Kidney capillary endothelial cell (primary cell): ENCODE measurements at regions not wholly inside any gene's neighbourhood (a gene's known extent, or its start where the extent isn't known, plus 50 kb on each side); places are given as distances from the start of the nearest gene placed in this dataset.

Source experiments
- DNase-seq: peaks from one replicate; pipeline ENCODE4 v3.0.0-alpha.2; 2018; ENCODE audit warnings: low spot score

DNA sequence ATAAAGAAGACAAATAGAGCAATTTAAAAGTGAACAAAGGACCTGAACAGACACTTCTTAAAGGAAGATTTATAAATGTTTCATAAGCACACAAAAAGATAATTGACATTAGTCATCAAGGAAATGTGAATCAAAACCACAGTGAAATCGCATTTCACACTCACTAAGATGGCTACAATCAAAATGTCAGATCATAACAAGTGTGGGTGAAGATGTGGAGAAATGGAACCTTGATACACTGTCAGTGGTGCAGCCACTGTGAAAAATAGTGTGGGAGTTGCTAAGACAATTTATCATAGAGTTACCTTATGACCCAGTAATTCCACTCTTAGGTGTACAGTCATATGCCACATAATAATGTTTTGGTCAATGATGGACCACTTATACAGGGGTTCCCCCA lies 54.5 kb upstream of the HTR4 start:
- no peak for DNase-seq

DNA sequence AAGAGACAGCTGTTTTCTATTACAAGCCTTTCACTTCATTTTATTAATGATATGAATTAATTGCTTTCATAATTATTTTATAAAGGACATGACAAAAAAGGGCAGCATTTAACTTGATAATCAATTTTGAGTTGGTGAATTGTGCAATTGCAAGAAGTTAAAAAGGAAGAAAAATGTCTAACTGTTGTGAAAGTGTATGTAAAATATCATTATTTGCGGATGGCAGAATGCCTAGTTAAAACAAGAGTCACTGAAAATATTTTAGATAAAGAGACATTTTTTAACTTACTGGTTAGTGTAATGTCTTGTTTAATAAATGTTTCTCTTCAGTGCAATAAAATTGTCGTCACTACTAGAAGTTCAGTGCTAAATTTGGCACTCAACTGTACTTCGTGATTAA lies 57.6 kb upstream of the HTR4 start:
- no peak for DNase-seq

- DNase-seq, result no peak
Measured at GRCh38 chr5:148713735-148714508, 59.6 kb upstream of the HTR4 start.

DNA sequence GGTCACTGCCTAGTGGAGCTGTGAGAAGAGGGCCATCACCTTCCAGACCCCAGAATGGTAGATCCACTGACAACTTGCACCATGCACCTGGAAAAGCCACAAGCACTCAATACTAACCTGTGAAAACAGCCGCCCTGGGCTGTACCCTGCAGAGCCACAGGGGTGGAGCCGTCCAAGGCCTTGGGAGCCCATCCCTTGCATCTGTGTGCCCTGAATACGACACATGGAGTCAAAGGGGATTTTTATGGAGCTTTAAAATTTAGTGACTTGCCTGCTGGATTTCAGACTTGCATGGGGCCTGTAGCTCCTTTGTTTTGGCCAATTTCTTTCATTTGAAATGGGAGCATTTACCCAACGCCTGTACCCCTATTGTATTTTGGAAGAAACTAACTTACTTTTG lies 62.4 kb upstream of the HTR4 start:
- no peak for DNase-seq

DNA sequence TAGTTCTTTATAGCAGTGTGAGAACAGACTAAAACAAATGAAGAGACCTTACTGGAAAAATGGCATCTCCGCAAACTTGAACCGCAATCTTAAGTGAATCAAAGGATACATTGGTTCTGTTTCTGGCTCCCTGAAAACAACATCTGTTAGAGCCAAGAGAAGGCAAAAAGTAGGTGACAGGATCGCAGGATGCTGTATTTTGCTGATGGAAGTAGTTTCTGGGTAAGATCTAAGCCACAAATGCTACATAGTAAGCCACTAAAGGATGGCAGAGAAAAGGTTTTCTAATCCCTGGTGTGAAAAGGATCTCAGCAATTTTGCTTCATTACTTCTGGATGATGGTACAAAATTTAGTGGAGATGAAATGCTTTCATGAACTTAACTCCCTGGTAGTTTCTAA lies 63.3 kb upstream of the HTR4 start:
- DNase-seq, result no peak

DNA sequence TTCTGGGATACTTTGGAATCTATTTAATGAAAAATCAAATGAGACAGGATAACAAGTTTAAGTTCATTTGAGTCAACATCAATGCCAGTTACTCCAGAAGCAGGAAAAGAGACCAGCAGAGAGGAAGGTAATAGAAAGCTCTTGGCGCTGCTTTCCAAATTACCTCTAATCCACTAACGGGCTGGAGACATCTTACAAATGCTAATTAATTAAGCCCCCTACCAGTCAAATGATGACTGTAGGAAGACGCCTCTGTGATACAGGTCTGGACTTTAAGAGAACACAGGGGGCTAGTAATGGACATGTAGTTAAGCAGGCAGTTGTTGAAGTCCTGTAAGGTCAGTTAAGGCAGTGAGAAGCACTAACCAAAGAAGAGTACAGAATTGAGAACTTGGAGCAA lies 65.3 kb upstream of the HTR4 start:
- DNase-seq, result no peak

- DNase-seq, result no peak
Measured at GRCh38 chr5:148720257-148720656, 65.9 kb upstream of the HTR4 start.

DNA sequence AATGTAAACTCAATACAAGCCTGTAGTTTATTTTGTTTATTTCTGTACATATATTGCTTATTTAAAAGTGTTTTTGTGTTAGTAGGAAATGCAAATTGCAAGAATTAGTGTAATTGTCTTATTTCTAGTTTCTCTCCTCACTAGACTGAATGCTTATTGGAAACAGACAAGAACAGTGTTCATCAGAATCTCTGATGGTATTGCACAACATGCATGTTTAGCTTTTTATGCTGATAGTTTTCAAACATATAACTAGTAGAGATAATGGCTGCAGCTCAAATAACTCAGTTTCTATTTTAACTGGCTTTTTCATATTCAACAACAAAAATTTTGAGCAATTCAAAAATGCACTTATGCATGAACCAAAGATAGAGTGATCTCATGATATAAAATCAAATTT lies 68.8 kb upstream of the HTR4 start:
- no peak for DNase-seq

DNA sequence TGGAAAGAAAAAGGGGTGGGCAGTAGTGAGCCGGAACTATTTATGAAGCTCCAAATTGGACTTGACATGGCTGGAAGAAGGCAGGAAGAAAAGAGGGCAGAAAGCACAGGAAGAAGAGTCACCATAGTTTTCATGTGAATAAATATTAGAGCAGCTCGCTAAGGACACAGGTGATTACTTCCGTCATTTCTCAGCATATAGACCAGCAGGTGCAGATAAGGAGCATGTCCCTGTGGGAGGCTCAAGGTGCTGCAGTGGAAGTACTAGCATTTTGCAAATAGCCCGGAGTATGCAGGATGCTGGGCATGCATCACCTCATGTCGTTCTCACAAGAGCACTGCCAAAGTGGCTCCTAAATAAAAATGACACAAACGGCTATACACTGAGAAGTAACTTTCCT lies 71.3 kb upstream of the HTR4 start:
- DNase-seq, result no peak

DNA sequence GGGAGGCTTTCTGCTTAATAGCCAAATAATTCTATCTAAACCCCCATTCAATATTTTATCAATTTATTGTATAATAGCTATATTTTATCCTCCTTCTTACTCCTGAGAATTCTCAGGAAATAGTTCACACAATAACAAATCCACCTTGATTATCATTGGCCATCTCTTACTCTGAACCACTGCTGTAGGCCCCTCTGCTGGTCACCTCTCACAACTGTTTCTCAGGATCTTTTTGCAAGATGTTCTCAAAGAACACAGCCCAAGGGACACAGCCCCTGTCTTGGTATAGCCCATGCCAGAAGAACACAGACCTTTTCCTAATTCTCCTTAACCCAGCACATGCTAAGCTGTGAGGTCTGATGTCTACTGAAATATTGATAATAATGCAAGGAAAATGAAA lies 74.9 kb upstream of the HTR4 start:
- no peak for DNase-seq

GRCh38 chr5:148730270-148730669 lies 75.9 kb upstream of the HTR4 start:
- DNase-seq, result no peak

GRCh38 chr5:148730942-148731898 lies 76.9 kb upstream of the HTR4 start:
- peak; percentile 85 for DNase-seq

- DNase-seq, result no peak
Measured at GRCh38 chr5:148732692-148733091, 78.4 kb upstream of the HTR4 start.

GRCh38 chr5:148733601-148734438 lies 79.5 kb upstream of the HTR4 start:
- DNase-seq, result peak; percentile 73

GRCh38 chr5:148734518-148734917 lies 80.2 kb upstream of the HTR4 start:
- no peak for DNase-seq

DNA sequence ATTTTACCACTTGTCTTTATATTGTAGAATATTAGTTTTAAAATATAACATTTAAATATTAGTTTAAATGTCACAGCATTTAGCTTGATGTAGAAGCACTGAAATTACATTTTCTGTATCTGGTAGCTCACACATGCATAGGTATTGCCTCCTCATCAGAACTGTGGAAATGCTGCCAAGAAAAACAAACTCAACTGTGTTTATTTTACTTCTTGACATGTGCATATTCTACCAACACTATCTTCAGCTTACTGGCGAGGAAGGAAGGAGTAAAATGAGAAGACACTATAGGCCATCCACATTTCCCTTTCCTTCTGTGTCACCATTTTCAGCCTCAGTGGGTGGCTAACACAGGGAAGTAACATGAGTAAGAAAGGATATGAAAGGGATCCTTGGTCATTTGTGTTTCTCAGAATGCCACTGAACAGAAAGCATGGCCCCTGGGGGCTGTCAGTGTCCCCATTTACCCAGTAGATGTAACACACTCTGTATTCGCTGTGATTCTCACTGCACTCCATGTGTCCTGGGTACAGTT lies 81.0 kb upstream of the HTR4 start:
- peak; percentile 25 for DNase-seq

DNA sequence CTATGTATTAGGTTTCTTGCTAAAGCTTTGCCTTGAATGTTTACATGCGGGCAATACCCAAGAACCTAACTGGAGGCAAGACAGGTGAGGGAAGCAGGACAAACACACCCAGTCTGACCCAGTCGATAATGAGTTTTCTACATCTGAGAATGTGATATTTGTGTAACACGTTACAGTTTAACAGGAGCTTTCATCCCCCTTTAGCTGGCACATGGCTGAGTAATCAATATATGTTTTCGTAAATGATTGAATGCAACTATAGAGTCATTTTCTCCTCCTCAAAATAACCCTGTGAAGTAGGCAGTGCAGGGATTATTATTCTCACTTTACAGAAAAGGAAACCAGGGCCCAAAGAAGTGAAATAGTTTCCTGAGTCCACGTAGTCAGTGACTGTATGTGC lies 84.7 kb upstream of the HTR4 start:
- DNase-seq, result no peak

DNA sequence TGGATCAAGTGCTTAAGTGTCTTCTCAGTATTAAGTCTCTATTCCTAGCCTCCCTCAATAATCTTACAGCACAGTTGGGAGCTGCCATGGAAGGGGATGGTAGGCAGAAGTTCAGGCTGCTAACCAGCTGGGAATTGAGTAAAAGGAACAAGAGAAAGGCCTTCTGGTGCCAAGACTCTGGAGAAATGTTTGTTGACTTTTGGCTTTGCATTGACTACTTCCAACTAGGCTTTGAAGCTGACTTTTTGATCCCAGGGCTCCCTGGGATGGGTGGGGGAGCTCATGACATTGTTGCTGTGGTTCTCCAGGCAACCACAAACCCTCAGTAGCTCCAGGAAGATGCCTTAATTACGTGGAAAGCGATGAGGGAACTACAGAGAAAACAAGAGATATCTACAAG lies 85.2 kb upstream of the HTR4 start:
- no peak for DNase-seq

- no peak for DNase-seq
Measured at GRCh38 chr5:148740079-148740858, 85.9 kb upstream of the HTR4 start.

- DNase-seq, result peak; percentile 65
Measured at GRCh38 chr5:148740966-148741742, 85.3 kb upstream of the ADRB2 start.
